GM12864 (cell line): ENCODE measurements at regions not wholly inside any gene's neighbourhood (a gene's known extent, or its start where the extent isn't known, plus 50 kb on each side); places are given as distances from the start of the nearest gene placed in this dataset.
A peak's percentile ranks its signal among the peaks of the same experiment; 100 is the strongest.
"Not testable (repeated sequence)": the region's sequence is repeated elsewhere in the genome, so short reads cannot be mapped to it uniquely, and the experiment has no call there.

Experiments used
- DNase-seq: peaks from one replicate; pipeline ENCODE4 v3.0.0-alpha.2; 2011; ENCODE audit warnings: low read depth
- H3K4me3 ChIP-seq: 2 replicates; pipeline ENCODE4 v1.5.1; 2011; ENCODE audit warnings: mild to moderate bottlenecking, low read depth, low read length, control low read depth

DNA sequence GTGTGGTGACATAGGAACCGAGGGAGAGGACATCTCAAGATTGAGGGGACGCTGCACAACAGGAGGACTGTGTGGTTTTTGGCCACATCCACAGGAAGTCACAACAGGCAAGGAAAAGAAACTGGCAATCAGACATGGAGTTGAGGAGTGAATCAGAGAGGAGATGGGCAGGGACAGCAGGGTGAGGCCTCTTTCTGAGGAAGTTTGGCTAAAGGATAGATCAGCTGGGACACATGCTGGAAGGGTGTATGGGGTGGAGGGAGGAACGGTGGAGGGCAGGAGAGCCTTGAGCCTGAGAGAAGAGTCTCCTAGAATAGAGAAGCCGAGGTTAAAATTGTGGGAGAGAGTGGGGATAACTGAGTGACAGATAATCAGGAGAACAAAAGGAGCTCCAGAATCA lies 75.1 kb upstream of the CIDEA start:
- not testable (repeated sequence) for H3K4me3 ChIP-seq, DNase-seq

DNA sequence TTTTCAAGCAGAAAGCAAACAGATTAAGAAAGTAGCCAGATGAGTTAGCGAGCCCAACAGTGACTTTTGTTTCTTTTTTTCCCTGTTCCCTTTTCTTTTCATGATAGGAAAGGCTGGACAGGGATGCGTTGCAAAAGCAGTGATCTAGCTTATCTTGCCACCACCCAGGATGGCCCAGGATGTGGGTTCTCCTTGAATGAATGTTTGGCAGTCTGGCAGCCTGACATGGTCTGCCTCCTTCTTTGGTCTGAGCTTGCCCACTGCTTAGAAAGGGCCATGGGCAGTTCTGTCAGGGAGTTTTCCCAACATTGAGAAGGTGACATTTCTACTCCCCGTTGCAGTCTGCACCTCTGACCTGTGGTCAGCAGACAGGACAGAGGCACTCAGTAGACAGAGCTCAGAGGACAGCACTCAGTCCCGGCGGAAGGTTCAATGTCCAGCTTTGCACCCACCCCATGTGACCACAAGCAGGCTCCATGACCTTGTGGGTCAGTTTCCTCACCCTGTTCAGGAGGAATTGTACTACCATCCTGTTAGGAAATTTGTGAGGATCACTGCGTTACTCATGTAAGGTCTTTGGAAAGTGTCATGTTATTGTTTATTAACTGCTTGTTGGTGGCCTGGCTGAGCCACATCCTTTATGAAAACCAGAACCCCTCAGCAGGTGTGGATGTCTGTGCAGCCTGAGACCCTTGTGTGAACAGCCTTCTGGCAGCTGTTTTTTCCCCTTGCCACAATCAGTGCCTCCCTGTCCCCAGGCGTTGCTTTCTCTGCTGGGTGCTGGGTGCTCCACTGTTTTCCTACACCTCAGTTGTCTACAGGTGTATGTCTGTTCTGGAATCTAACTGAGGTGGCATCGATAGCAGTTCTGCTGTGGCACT lies 74.2 kb upstream of the CIDEA start:
- DNase-seq, H3K4me3 ChIP-seq: not testable (repeated sequence)

DNA sequence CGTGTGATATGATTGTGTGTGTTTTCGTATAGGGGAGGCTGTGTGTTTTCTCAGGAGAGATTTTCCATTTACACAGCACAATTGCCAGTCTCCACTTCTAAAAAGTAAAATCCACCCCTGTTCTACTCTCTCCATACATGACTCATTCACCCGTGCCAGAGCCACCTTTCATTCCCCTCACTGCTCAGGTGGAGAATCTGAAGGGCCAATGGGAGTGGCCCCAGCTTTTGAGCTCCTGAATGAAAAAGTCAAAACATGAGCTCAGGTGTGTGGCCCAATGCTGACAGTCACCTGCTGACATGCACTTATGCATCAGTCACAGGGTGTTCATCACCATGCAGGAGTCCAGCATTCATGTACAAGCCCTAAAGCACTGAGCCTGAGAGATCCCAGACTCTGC lies 55.4 kb upstream of the CIDEA start:
- not testable (repeated sequence) for DNase-seq, H3K4me3 ChIP-seq

DNA sequence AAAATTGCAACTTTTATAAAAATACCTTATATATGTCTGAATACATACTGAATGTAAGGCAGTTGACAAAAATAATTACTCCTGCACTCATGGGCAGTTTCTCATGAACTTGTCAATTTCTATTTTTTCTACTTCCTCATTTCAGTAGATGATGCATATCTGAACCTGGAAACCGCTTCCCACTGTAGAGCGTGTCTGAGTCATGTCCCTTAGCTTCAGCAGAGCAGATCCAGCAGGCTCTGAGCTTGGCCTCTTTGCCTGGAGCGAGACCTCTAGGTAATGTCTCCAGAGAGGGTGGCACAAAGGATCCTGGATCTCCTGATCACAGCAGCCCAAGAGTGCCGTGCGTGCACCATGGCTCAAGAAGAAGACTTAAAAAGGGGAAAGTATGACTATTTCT lies 54.0 kb upstream of the CIDEA start:
- peak; percentile 8 for DNase-seq

More for the DNA sequence above, 54.0 kb upstream of the CIDEA start:
- H3K4me3 ChIP-seq: not testable (repeated sequence)
